Endothelial cell (in vitro differentiated cells): ENCODE measurements at regions not wholly inside any gene's neighbourhood (a gene's known extent, or its start where the extent isn't known, plus 50 kb on each side); places are given as distances from the start of the nearest gene placed in this dataset.

Experiments
- DNase-seq: peaks from one replicate; pipeline ENCODE4 v3.0.0; 2021; ENCODE audit warnings: low spot score
- H3K27ac Mint-ChIP-seq: one replicate; pipeline ENCODE4 v1.8.0; 2021; ENCODE audit warnings: mixed read lengths, inconsistent platforms; ENCODE audit not compliant: unreplicated experiment
- H3K27me3 Mint-ChIP-seq: one replicate; pipeline ENCODE4 v1.8.0; 2021; ENCODE audit warnings: mild to moderate bottlenecking, moderate library complexity, mixed read lengths, inconsistent platforms; ENCODE audit not compliant: unreplicated experiment
- H3K36me3 Mint-ChIP-seq: one replicate; pipeline ENCODE4 v1.8.0; 2021; ENCODE audit warnings: mild to moderate bottlenecking, low read depth, mixed read lengths, inconsistent platforms; ENCODE audit not compliant: unreplicated experiment
- H3K4me1 Mint-ChIP-seq: one replicate; pipeline ENCODE4 v1.8.0; 2021; ENCODE audit warnings: mild to moderate bottlenecking, mixed read lengths, inconsistent platforms; ENCODE audit not compliant: unreplicated experiment
- H3K4me3 Mint-ChIP-seq: one replicate; pipeline ENCODE4 v1.8.0; 2021; ENCODE audit warnings: mild to moderate bottlenecking, mixed read lengths, inconsistent platforms; ENCODE audit not compliant: unreplicated experiment
- H3K9me3 Mint-ChIP-seq: one replicate; pipeline ENCODE4 v1.8.0; 2021; ENCODE audit warnings: mixed read lengths, inconsistent platforms; ENCODE audit not compliant: unreplicated experiment
- CTCF ChIP-seq: fragments of 200-600 bp; sonication (generic); IDR thresholded peaks from one replicate; pipeline ENCODE4 v1.5.0; 2021; ENCODE audit warnings: antibody characterized with exemption; ENCODE audit not compliant: unreplicated experiment

GRCh38 chr12:40534828-40535227 is 157.4 kb upstream of the CNTN1 start:
- H3K27ac Mint-ChIP-seq, result no peak overlapping the region
- DNase-seq, result no peak
- no peak overlapping the region for H3K4me3 Mint-ChIP-seq
- no peaks in the 10 kb centered on the region for H3K9me3 Mint-ChIP-seq
- no peaks in the 10 kb centered on the region for H3K36me3 Mint-ChIP-seq
- no peak for TF ChIP-seq CTCF
- peaks cover 3% of the 10 kb centered on the region for H3K4me1 Mint-ChIP-seq
- peaks cover 2% of the 10 kb centered on the region for H3K27me3 Mint-ChIP-seq

GRCh38 chr12:40551466-40551865 is 140.8 kb upstream of the CNTN1 start:
- Mint-ChIP-seq H3K9me3 (no peaks in the 10 kb centered on the region), H3K36me3 (no peaks in the 10 kb centered on the region), H3K27me3 (no peaks in the 10 kb centered on the region), H3K27ac (no peak overlapping the region), H3K4me3 (no peak overlapping the region), H3K4me1 (no peaks in the 10 kb centered on the region)
- DNase-seq, result no peak
- TF ChIP-seq CTCF, result no peak

- no peak overlapping the region for H3K4me3 Mint-ChIP-seq
- no peak for TF ChIP-seq CTCF
- H3K36me3 Mint-ChIP-seq, result no peaks in the 10 kb centered on the region
- DNase-seq, result no peak
- no peaks in the 10 kb centered on the region for H3K9me3 Mint-ChIP-seq
- no peaks in the 10 kb centered on the region for H3K27me3 Mint-ChIP-seq
- no peak overlapping the region for H3K27ac Mint-ChIP-seq
- H3K4me1 Mint-ChIP-seq, result no peaks in the 10 kb centered on the region
Observed at GRCh38 chr12:40552868-40553267, 139.4 kb upstream of the CNTN1 start.

GRCh38 chr12:40557980-40558379 is 134.3 kb upstream of the CNTN1 start:
- no peak overlapping the region for H3K4me3 Mint-ChIP-seq
- no peak overlapping the region for H3K27ac Mint-ChIP-seq
- no peaks in the 10 kb centered on the region for H3K4me1 Mint-ChIP-seq
- no peak for DNase-seq
- H3K36me3 Mint-ChIP-seq, result no peaks in the 10 kb centered on the region
- TF ChIP-seq CTCF, result no peak
- no peaks in the 10 kb centered on the region for H3K9me3 Mint-ChIP-seq
- no peaks in the 10 kb centered on the region for H3K27me3 Mint-ChIP-seq

GRCh38 chr12:40559865-40560264 is 132.4 kb upstream of the CNTN1 start:
- DNase-seq, result no peak
- no peak for TF ChIP-seq CTCF
- Mint-ChIP-seq H3K27ac (no peak overlapping the region), H3K4me3 (no peak overlapping the region), H3K9me3 (no peaks in the 10 kb centered on the region), H3K4me1 (no peaks in the 10 kb centered on the region), H3K27me3 (no peaks in the 10 kb centered on the region), H3K36me3 (no peaks in the 10 kb centered on the region)
